Endothelial cell of umbilical vein (primary cell): ENCODE measurements at regions not wholly inside any gene's neighbourhood (a gene's known extent, or its start where the extent isn't known, plus 50 kb on each side); places are given as distances from the start of the nearest gene placed in this dataset.

Source experiments
- EZH2 ChIP-seq: IDR thresholded peaks from 2 replicates; pipeline ENCODE4 v1.6.1; 2012; ENCODE audit warnings: borderline replicate concordance, low read depth, mild to moderate bottlenecking, moderate library complexity, low read length, inconsistent platforms; ENCODE audit not compliant: severe bottlenecking
- POLR2A ChIP-seq: IDR thresholded peaks from 2 replicates; pipeline ENCODE4 v1.6.1; 2012; ENCODE audit warnings: low read depth, mild to moderate bottlenecking, control low read depth, low read length

GRCh38 chr6:147055821-147056392 lies 148.3 kb upstream of the STXBP5 start:
- TF ChIP-seq EZH2 (no peak), POLR2A (no peak)
